ENCODE measurements at regions not wholly inside any gene's neighbourhood (a gene's known extent, or its start where the extent isn't known, plus 50 kb on each side); places are given as distances from the start of the nearest gene placed in this dataset.

DNA sequence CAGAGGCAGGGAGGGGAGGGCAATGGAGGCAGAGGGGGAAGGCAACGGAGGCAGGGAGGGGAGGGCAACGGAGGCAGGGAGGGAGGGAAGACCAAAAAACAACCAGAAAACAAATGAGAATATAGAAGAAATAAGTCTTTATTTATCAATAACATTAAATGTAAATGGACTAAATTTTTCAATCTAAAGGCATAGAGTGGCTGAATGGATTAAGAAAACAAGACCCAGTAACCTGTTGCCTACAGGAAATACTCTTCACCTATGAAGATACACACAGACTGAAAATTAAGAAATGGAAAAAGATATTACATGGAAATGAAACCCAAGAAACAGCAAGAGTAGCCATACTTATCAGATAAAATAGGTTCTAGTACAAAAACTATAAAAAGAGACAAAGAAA lies 536.3 kb downstream of the TBC1D4 start:
- H4K20me1 ChIP-seq (ENCODE audit: low read depth, low read length), result no peaks in the 10 kb centered on the region
- H3K36me3 ChIP-seq (ENCODE audit: low read length), result no peaks in the 10 kb centered on the region
- H3K4me3 ChIP-seq (ENCODE audit: insufficient read depth, low read length, poor library complexity, severe bottlenecking), result no peak overlapping the region
- no peak overlapping the region for H3K9ac ChIP-seq (ENCODE audit: low read length)
- no peak for TF ChIP-seq EZH2phosphoT487 (conservative IDR thresholded peaks at IDR 0.05; ENCODE audit: low read length)
- TF ChIP-seq, protein P1, sequence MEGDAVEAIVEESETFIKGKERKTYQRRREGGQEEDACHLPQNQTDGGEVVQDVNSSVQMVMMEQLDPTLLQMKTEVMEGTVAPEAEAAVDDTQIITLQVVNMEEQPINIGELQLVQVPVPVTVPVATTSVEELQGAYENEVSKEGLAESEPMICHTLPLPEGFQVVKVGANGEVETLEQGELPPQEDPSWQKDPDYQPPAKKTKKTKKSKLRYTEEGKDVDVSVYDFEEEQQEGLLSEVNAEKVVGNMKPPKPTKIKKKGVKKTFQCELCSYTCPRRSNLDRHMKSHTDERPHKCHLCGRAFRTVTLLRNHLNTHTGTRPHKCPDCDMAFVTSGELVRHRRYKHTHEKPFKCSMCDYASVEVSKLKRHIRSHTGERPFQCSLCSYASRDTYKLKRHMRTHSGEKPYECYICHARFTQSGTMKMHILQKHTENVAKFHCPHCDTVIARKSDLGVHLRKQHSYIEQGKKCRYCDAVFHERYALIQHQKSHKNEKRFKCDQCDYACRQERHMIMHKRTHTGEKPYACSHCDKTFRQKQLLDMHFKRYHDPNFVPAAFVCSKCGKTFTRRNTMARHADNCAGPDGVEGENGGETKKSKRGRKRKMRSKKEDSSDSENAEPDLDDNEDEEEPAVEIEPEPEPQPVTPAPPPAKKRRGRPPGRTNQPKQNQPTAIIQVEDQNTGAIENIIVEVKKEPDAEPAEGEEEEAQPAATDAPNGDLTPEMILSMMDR (IDR thresholded peaks at IDR 0.05; ENCODE audit: insufficient read depth, low read length, poor library complexity, severe bottlenecking), result no peak
- no peak overlapping the region for H3K27ac ChIP-seq (ENCODE audit: low read depth, low read length)
- H3K79me2 ChIP-seq (ENCODE audit: insufficient read depth, low read length), result no peaks in the 10 kb centered on the region
- no peak overlapping the region for H2AFZ ChIP-seq (ENCODE audit: low read depth, low read length, severe bottlenecking)
- no peaks in the 10 kb centered on the region for H3F3A ChIP-seq (ENCODE audit: insufficient read depth)
- H3K9me2 ChIP-seq (replicated peaks; ENCODE audit: insufficient read depth, low read length), result no peaks in the 10 kb centered on the region
- H3K4me2 ChIP-seq (ENCODE audit: low read depth, low read length, poor library complexity, severe bottlenecking), result no peak overlapping the region
- H3K9me3 ChIP-seq (ENCODE audit: insufficient read depth, low read length), result no peaks in the 10 kb centered on the region
- H3K27me3 ChIP-seq (ENCODE audit: low read length), result no peaks in the 10 kb centered on the region

DNA sequence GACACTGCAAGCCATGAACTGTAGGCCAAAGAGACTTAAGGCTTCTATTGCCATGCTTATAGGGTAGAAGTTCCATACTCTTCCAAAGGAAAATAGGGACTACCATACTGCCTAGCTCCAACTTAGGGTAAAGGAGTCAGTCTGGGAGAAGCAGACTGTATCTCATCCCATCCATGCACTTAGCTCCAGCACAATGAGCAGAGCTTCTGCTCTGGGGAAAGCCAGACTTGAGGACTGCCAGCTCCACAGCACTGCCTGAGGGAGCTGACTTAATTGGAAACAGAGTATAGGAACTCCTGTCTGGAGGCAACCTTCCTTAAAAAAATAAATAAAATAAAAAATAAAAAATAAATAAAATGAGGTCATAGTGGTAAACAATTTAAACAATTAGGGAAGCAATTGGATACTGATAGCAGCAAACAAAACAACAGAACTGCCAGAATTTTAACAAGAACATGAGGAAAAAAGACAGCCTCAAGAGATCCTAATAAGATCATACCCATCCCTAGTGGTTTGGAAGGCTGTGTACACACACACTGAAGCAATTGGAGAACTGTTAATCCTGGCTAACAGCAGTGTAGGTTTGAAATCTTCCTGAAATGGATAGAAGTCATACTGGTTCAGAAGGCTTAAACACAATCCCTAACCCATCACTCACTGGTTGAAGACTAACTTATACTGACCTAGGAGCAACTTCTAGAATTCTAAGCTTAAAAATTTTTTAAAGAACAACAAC lies 550.1 kb downstream of the TBC1D4 start:
- no peak overlapping the region for H3K9ac ChIP-seq (ENCODE audit: low read length)
- no peak overlapping the region for H3K27ac ChIP-seq (ENCODE audit: low read depth, low read length)
- H3K79me2 ChIP-seq (ENCODE audit: insufficient read depth, low read length), result no peaks in the 10 kb centered on the region
- H3K36me3 ChIP-seq (ENCODE audit: low read length), result no peaks in the 10 kb centered on the region
- no peak for TF ChIP-seq EZH2phosphoT487 (conservative IDR thresholded peaks at IDR 0.05; ENCODE audit: low read length)
- TF ChIP-seq, protein P1 (IDR thresholded peaks at IDR 0.05; ENCODE audit: insufficient read depth, low read length, poor library complexity, severe bottlenecking), result no peak
- no peaks in the 10 kb centered on the region for H4K20me1 ChIP-seq (ENCODE audit: low read depth, low read length)
- no peak overlapping the region for H2AFZ ChIP-seq (ENCODE audit: low read depth, low read length, severe bottlenecking)
- no peaks in the 10 kb centered on the region for H3K9me2 ChIP-seq (replicated peaks; ENCODE audit: insufficient read depth, low read length)
- H3F3A ChIP-seq (ENCODE audit: insufficient read depth), result no peaks in the 10 kb centered on the region
- H3K27me3 ChIP-seq (ENCODE audit: low read length), result no peaks in the 10 kb centered on the region
- no peak overlapping the region for H3K4me3 ChIP-seq (ENCODE audit: insufficient read depth, low read length, poor library complexity, severe bottlenecking)
- no peaks in the 10 kb centered on the region for H3K9me3 ChIP-seq (ENCODE audit: insufficient read depth, low read length)
- no peak overlapping the region for H3K4me2 ChIP-seq (ENCODE audit: low read depth, low read length, poor library complexity, severe bottlenecking)

DNA sequence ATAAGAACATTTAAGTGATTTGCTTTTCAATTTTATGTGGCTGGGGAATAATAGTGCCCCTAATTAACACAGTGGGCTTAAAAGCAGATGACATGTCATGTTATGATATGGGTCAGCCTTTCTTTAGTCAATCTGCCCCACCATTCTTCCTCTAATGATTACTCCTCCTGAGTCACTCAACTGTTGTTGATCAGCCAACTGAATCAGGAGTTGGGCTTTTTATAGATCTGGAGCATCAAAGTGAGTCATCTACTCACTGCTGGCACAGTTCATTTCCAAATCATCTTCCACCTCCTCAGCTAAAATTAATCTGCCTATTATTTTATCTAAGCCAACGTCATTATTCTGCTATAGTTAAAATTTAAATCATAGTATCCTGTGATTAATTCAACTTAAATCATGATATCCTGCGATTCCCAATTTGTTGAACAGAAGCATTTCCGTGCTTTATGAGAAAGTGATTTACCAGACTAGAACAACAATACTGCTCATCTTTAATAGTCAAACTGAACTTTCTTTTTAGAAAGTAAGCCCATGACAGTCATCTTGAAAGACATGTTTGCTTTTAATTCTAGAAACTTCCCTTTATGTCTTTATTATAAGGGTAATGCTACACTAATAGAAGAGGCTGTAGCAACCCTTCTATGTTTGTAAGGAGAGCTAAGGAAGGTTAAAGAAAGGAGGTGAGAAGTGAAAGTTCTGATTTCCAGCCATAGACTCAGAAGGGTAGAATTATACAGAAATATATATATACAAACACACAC lies 551.4 kb downstream of the TBC1D4 start:
- no peaks in the 10 kb centered on the region for H3K9me2 ChIP-seq (replicated peaks; ENCODE audit: insufficient read depth, low read length)
- no peaks in the 10 kb centered on the region for H4K20me1 ChIP-seq (ENCODE audit: low read depth, low read length)
- no peaks in the 10 kb centered on the region for H3K36me3 ChIP-seq (ENCODE audit: low read length)
- TF ChIP-seq EZH2phosphoT487 (conservative IDR thresholded peaks at IDR 0.05; ENCODE audit: low read length), result no peak
- TF ChIP-seq, protein P1 (IDR thresholded peaks at IDR 0.05; ENCODE audit: insufficient read depth, low read length, poor library complexity, severe bottlenecking), result no peak
- no peaks in the 10 kb centered on the region for H3K9me3 ChIP-seq (ENCODE audit: insufficient read depth, low read length)
- no peak overlapping the region for H3K4me2 ChIP-seq (ENCODE audit: low read depth, low read length, poor library complexity, severe bottlenecking)
- H3K27me3 ChIP-seq (ENCODE audit: low read length), result no peaks in the 10 kb centered on the region
- H3K79me2 ChIP-seq (ENCODE audit: insufficient read depth, low read length), result no peaks in the 10 kb centered on the region
- H3F3A ChIP-seq (ENCODE audit: insufficient read depth), result no peaks in the 10 kb centered on the region
- no peak overlapping the region for H3K27ac ChIP-seq (ENCODE audit: low read depth, low read length)
- H3K4me3 ChIP-seq (ENCODE audit: insufficient read depth, low read length, poor library complexity, severe bottlenecking), result no peak overlapping the region
- no peak overlapping the region for H2AFZ ChIP-seq (ENCODE audit: low read depth, low read length, severe bottlenecking)
- H3K9ac ChIP-seq (ENCODE audit: low read length), result no peak overlapping the region

All from SU-DHL-6 (cell line).